NCI-H2081 treated with DMSO at 0.1 percent for 48 hours (cell line): ENCODE measurements at regions not wholly inside any gene's neighbourhood (a gene's known extent, or its start where the extent isn't known, plus 50 kb on each side); places are given as distances from the start of the nearest gene placed in this dataset.

Experiments
- DNase-seq: peaks from one replicate; lab custom pipeline; 2025; lab: John Stamatoyannopoulos, UW

- DNase-seq, result no peak
Measured at GRCh38 chr20:41669708-41670263, 51.6 kb upstream of the CHD6 start.

- DNase-seq, result no peak
Measured at GRCh38 chr20:41668057-41668749, 50.0 kb upstream of the CHD6 start.
